NCI-H2196 treated with DMSO at 0.1 percent for 48 hours (cell line): ENCODE measurements at regions not wholly inside any gene's neighbourhood (a gene's known extent, or its start where the extent isn't known, plus 50 kb on each side); places are given as distances from the start of the nearest gene placed in this dataset.

Experiments
- DNase-seq: peaks from one replicate; lab custom pipeline; 2025; ENCODE audit not compliant: unreplicated experiment; lab: John Stamatoyannopoulos, UW

- DNase-seq, result no peak
These were observed 72.7 kb upstream of the IER5L start for GRCh38 chr9:129250786-129251185.

- no peak for DNase-seq
These were observed 69.5 kb upstream of the IER5L start for GRCh38 chr9:129247285-129248153.

GRCh38 chr9:129245276-129245675, 67.2 kb upstream of the IER5L start:
- no peak for DNase-seq

GRCh38 chr9:129242971-129243561, 65.0 kb upstream of the IER5L start:
- DNase-seq, result no peak

- no peak for DNase-seq
These were observed 64.3 kb upstream of the IER5L start for GRCh38 chr9:129242191-129242941.

- no peak for DNase-seq
These were observed 63.7 kb upstream of the IER5L start for GRCh38 chr9:129241725-129242124.

GRCh38 chr9:129240581-129241211, 62.6 kb upstream of the IER5L start:
- DNase-seq, result no peak

GRCh38 chr9:129239946-129240490, 62.0 kb upstream of the IER5L start:
- no peak for DNase-seq

- no peak for DNase-seq
These were observed 59.7 kb upstream of the IER5L start for GRCh38 chr9:129237803-129238202.

- no peak for DNase-seq
These were observed 59.1 kb upstream of the IER5L start for GRCh38 chr9:129237164-129237611.

GRCh38 chr9:129236441-129237145, 58.5 kb upstream of the IER5L start:
- DNase-seq, result no peak

- no peak for DNase-seq
These were observed 57.9 kb upstream of the IER5L start for GRCh38 chr9:129235931-129236331.

- no peak for DNase-seq
These were observed 57.2 kb upstream of the IER5L start for GRCh38 chr9:129235041-129235930.

- no peak for DNase-seq
These were observed 56.4 kb upstream of the IER5L start for GRCh38 chr9:129234491-129234890.

- DNase-seq, result no peak
These were observed 55.0 kb upstream of the IER5L start for GRCh38 chr9:129232839-129233591.

- DNase-seq, result no peak
These were observed 53.7 kb upstream of the IER5L start for GRCh38 chr9:129231759-129232158.

- DNase-seq, result no peak
These were observed 53.1 kb upstream of the IER5L start for GRCh38 chr9:129231022-129231739.

- no peak for DNase-seq
These were observed 52.2 kb upstream of the IER5L start for GRCh38 chr9:129230302-129230701.
